ENCODE measurements at regions not wholly inside any gene's neighbourhood (a gene's known extent, or its start where the extent isn't known, plus 50 kb on each side); places are given as distances from the start of the nearest gene placed in this dataset.

DNA sequence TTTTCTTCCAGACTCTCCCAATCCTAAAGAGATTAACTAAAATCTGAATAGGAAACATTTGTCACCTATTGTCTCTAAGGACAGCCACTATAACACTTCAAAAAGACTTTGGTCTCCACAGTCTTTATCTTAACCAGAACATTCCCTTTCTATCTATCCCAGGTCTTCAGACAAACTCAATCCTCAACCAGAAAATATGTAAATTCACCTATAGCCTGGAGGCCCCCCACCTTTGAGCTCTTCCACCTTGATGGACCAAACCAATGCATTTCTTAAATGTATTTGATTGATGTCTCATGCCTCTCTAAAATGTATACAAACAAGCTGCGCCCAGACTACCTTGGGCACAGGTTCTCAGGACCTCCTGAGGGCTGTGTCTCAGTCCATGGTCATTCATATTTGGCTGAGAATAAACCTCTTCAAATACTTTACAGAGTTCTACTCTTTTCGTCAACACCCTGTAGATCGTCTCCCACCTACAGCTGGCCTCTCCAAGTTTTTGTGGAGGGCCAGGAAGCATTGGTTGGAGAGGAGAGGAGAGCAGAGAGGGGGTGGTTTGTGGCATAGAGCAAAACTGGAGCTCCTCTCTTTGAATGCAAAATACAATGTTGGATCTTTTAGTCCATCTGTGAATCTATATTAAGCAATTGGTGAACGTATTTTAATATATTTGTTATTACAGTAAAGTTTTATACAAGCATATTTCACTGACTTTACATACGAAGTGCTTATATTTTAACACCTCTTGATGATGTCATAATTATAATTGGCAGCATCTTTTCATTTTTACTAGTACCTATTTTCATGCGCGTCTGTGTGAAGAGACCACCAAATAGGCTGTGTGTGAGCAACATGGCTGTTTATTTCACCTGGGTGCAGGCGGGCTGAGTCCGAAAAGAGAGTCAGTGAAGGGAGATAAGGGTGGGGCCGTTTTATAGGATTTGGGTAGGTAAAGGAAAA lies 230.7 kb upstream of the DUSP10 start:
- TF ChIP-seq, protein P1, sequence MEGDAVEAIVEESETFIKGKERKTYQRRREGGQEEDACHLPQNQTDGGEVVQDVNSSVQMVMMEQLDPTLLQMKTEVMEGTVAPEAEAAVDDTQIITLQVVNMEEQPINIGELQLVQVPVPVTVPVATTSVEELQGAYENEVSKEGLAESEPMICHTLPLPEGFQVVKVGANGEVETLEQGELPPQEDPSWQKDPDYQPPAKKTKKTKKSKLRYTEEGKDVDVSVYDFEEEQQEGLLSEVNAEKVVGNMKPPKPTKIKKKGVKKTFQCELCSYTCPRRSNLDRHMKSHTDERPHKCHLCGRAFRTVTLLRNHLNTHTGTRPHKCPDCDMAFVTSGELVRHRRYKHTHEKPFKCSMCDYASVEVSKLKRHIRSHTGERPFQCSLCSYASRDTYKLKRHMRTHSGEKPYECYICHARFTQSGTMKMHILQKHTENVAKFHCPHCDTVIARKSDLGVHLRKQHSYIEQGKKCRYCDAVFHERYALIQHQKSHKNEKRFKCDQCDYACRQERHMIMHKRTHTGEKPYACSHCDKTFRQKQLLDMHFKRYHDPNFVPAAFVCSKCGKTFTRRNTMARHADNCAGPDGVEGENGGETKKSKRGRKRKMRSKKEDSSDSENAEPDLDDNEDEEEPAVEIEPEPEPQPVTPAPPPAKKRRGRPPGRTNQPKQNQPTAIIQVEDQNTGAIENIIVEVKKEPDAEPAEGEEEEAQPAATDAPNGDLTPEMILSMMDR (IDR thresholded peaks at IDR 0.05; ENCODE audit: poor library complexity): no peak
- TF ChIP-seq EZH2phosphoT487 (IDR thresholded peaks at IDR 0.05; ENCODE audit: low read depth, severe bottlenecking, unreplicated experiment): no peak
- no peak for TF ChIP-seq EZH2 (IDR thresholded peaks at IDR 0.05; ENCODE audit: borderline replicate concordance)

Data from hepatocyte (in vitro differentiated cells).